Body of pancreas (tissue), 4 donors: ENCODE measurements at regions not wholly inside any gene's neighbourhood (a gene's known extent, or its start where the extent isn't known, plus 50 kb on each side); places are given as distances from the start of the nearest gene placed in this dataset.

ENCODE experiments used
- ATAC-seq: fragments of 150-250 bp; one replicate; pipeline ENCODE4 v1.9.1; 2016
- DNase-seq, 4 donors: peaks; one replicate each; pipeline ENCODE4 v3.0.0-alpha.2; 2019
- H3K27ac ChIP-seq, 4 donors: fragments of 200-600 bp; sonication (generic); 1 replicate in 3 of 4; 2 replicates in 1 of 4; pipeline versions ENCODE4 v1.5.1 to v1.6.1; 2016 to 2019; ENCODE audit warnings: mild to moderate bottlenecking in 1 of 4, mixed read lengths in 1 of 4, moderate library complexity in 1 of 4
- H3K27me3 ChIP-seq, 2 donors: fragments of 200-600 bp; sonication (generic); one replicate each; pipeline ENCODE4 v1.6.0; 2016; ENCODE audit warnings: mild to moderate bottlenecking in 1 of 2
- H3K36me3 ChIP-seq, 2 donors: fragments of 200-600 bp; sonication (generic); replicated peaks in 1 of 2; 2 replicates each; pipeline ENCODE4 v1.5.1; 2016; ENCODE audit warnings: low read depth in 2 of 2; ENCODE audit not compliant: insufficient read depth in 1 of 2
- H3K4me1 ChIP-seq: fragments of 200-600 bp; sonication (generic); one replicate; pipeline ENCODE4 v1.6.0; 2016
- H3K4me3 ChIP-seq, 2 donors: fragments of 200-600 bp; sonication (generic); 1 replicate in 1 of 2; 2 replicates in 1 of 2; pipeline ENCODE4 v1.5.1; 2016 to 2019
- H3K9me3 ChIP-seq, 3 donors: fragments of 200-600 bp; sonication (generic); 1 replicate in 2 of 3; 2 replicates in 1 of 3; pipeline ENCODE4 v1.5.1; 2016
- POLR2A ChIP-seq, 3 donors: fragments of 450-650 bp; IDR thresholded peaks; one replicate each; pipeline ENCODE4 v1.6.1; 2016; ENCODE audit warnings: antibody characterized with exemption in 3 of 3, mild to moderate bottlenecking in 2 of 3
- WGBS, 2 donors: methylation state at CpG; one replicate each; pipeline ENCODE4 v1.1.5; 2017; 5-methylcytosine and 5-hydroxymethylcytosine counted together
- intact Hi-C: fragments of 100-400 bp; cut with DNase I; formaldehyde crosslinking; loops from one replicate; pipeline ENCODE4 v1.15.1; 2023
- TF ChIP-seq, protein P1 (sequence below), 7 experiments: fragments of 450-650 bp in 4 of 7; fragments of 200-600 bp in 3 of 7; sonication (generic) in 3 of 7; IDR thresholded peaks; one replicate each; pipeline ENCODE4 v1.5.1; 2016 to 2019; ENCODE audit warnings: antibody characterized with exemption in 7 of 7

- TF ChIP-seq, protein P1, sequence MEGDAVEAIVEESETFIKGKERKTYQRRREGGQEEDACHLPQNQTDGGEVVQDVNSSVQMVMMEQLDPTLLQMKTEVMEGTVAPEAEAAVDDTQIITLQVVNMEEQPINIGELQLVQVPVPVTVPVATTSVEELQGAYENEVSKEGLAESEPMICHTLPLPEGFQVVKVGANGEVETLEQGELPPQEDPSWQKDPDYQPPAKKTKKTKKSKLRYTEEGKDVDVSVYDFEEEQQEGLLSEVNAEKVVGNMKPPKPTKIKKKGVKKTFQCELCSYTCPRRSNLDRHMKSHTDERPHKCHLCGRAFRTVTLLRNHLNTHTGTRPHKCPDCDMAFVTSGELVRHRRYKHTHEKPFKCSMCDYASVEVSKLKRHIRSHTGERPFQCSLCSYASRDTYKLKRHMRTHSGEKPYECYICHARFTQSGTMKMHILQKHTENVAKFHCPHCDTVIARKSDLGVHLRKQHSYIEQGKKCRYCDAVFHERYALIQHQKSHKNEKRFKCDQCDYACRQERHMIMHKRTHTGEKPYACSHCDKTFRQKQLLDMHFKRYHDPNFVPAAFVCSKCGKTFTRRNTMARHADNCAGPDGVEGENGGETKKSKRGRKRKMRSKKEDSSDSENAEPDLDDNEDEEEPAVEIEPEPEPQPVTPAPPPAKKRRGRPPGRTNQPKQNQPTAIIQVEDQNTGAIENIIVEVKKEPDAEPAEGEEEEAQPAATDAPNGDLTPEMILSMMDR (IDR thresholded peaks at IDR 0.05) = no peak
- no peak for TF ChIP-seq POLR2A (IDR thresholded peaks at IDR 0.05)
- ATAC-seq (no peak), DNase-seq (no peak)
- intact Hi-C loops = no loop called here
- WGBS, 2 donors = 72 to 80% methylated on average over 6 of the region's 6 CpGs
- Histone ChIP-seq H3K27ac (no peak overlapping the region), H3K4me1 (peaks cover 11% of the 10 kb centered on the region), H3K27me3 (no peaks in the 10 kb centered on the region), H3K9me3 (no peaks in the 10 kb centered on the region), H3K36me3 (no peaks in the 10 kb centered on the region), H3K4me3 (no peak overlapping the region)
These were observed 146.2 kb upstream of the KLF6 start for GRCh38 chr10:3931224-3931623.

- WGBS, 2 donors = 83 to 92% methylated on average over 2 of the region's 2 CpGs
- no peak overlapping the region for H3K4me3 ChIP-seq
- TF ChIP-seq POLR2A (IDR thresholded peaks at IDR 0.05) = no peak
- TF ChIP-seq, protein P1 (IDR thresholded peaks at IDR 0.05) = no peak
- DNase-seq (no peak), ATAC-seq (no peak)
- intact Hi-C loops = no loop called here
- H3K36me3 ChIP-seq = no peaks in the 10 kb centered on the region
- no peaks in the 10 kb centered on the region for H3K27me3 ChIP-seq
- no peak overlapping the region for H3K27ac ChIP-seq
- H3K9me3 ChIP-seq = no peaks in the 10 kb centered on the region
- H3K4me1 ChIP-seq = no peaks in the 10 kb centered on the region
These were observed 143.6 kb upstream of the KLF6 start for GRCh38 chr10:3928569-3928968.

DNA sequence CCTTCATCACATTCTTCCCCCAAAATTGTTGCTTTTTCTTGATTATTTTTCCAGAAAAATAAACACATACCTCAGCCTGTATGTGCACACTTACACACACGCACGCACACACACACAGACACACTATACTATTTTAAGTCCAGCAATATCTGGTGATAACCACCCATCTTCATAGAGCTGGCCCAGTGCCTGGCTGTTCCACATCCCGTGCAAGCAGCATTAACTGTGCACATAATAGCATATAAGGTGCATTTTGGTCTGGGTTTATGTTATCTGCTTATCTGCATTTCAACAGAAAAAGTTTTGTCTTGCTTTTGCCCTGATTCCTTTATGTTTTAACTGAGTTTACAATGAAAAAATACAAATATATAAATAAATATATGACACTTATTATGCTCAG is 143.1 kb upstream of the KLF6 start:
- no peak for DNase-seq
- Histone ChIP-seq H3K4me1 (no peaks in the 10 kb centered on the region), H3K27ac (no peak overlapping the region), H3K9me3 (no peaks in the 10 kb centered on the region), H3K36me3 (no peaks in the 10 kb centered on the region), H3K27me3 (no peaks in the 10 kb centered on the region), H3K4me3 (no peak overlapping the region)
- WGBS, 2 donors = 57 to 79% methylated on average over 3 of the region's 3 CpGs
- no peak for TF ChIP-seq POLR2A (IDR thresholded peaks at IDR 0.05)
- TF ChIP-seq, protein P1 (IDR thresholded peaks at IDR 0.05) = no peak
- intact Hi-C loops = no loop called here
- ATAC-seq = no peak

GRCh38 chr10:3926675-3927525 is 141.9 kb upstream of the KLF6 start:
- Histone ChIP-seq H3K4me1 (no peaks in the 10 kb centered on the region), H3K4me3 (no peak overlapping the region), H3K27ac (no peak overlapping the region), H3K36me3 (no peaks in the 10 kb centered on the region), H3K27me3 (no peaks in the 10 kb centered on the region), H3K9me3 (no peaks in the 10 kb centered on the region)
- 49 to 60% methylated on average over 18 of the region's 18 CpGs for WGBS, 2 donors
- TF ChIP-seq, protein P1 (IDR thresholded peaks at IDR 0.05) = no peak
- intact Hi-C loops = no loop called here
- ATAC-seq (peak; percentile 58), DNase-seq (no peak)

DNA sequence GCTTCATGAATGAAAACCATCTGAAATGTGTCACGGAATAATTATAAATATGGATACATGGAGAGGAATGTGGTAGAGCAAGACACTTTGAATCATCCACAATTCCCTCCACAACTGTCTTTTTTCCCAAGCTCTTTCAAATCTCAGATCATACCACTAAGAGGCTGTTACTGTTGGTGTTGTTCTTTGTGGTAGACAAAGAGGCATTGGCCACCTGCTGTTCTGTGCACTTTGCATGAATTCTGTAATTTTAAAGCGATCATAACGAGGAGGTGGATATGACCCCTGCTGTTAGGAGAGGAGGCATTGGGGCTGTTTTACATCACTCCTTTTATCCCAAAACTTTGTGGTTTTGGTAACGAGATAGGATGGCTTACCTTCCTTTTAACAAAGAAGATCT is 141.2 kb upstream of the KLF6 start:
- ATAC-seq (no peak), DNase-seq (no peak)
- 71 to 79% methylated on average over 4 of the region's 4 CpGs for WGBS, 2 donors
- no peaks in the 10 kb centered on the region for H3K4me1 ChIP-seq
- no peaks in the 10 kb centered on the region for H3K9me3 ChIP-seq
- H3K27ac ChIP-seq = no peak overlapping the region
- H3K36me3 ChIP-seq = no peaks in the 10 kb centered on the region
- intact Hi-C loops = no loop called here
- H3K4me3 ChIP-seq = no peak overlapping the region
- no peaks in the 10 kb centered on the region for H3K27me3 ChIP-seq
- no peak for TF ChIP-seq POLR2A (IDR thresholded peaks at IDR 0.05)
- TF ChIP-seq, protein P1 (IDR thresholded peaks at IDR 0.05) = no peak
